ENCODE measurements at regions not wholly inside any gene's neighbourhood (a gene's known extent, or its start where the extent isn't known, plus 50 kb on each side); places are given as distances from the start of the nearest gene placed in this dataset.

- H3K4me3 ChIP-seq (ENCODE audit: low read length, poor library complexity, severe bottlenecking), result no peak overlapping the region
- TF ChIP-seq, protein P1, sequence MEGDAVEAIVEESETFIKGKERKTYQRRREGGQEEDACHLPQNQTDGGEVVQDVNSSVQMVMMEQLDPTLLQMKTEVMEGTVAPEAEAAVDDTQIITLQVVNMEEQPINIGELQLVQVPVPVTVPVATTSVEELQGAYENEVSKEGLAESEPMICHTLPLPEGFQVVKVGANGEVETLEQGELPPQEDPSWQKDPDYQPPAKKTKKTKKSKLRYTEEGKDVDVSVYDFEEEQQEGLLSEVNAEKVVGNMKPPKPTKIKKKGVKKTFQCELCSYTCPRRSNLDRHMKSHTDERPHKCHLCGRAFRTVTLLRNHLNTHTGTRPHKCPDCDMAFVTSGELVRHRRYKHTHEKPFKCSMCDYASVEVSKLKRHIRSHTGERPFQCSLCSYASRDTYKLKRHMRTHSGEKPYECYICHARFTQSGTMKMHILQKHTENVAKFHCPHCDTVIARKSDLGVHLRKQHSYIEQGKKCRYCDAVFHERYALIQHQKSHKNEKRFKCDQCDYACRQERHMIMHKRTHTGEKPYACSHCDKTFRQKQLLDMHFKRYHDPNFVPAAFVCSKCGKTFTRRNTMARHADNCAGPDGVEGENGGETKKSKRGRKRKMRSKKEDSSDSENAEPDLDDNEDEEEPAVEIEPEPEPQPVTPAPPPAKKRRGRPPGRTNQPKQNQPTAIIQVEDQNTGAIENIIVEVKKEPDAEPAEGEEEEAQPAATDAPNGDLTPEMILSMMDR (conservative IDR thresholded peaks at IDR 0.05; ENCODE audit: low read length), result no peak
- TF ChIP-seq EZH2phosphoT487 (IDR thresholded peaks at IDR 0.05; ENCODE audit: borderline replicate concordance), result no peak
- H3K4me2 ChIP-seq (ENCODE audit: low read depth, low read length, poor library complexity, severe bottlenecking), result no peak overlapping the region
- H3K27me3 ChIP-seq (ENCODE audit: insufficient read depth, low read length, poor library complexity, severe bottlenecking), result no peaks in the 10 kb centered on the region
- H3K9ac ChIP-seq (ENCODE audit: low read depth, low read length, poor library complexity, severe bottlenecking), result no peak overlapping the region
- no peaks in the 10 kb centered on the region for H3F3A ChIP-seq (ENCODE audit: low read depth)
- H3K79me2 ChIP-seq (ENCODE audit: insufficient read depth, low read length), result no peaks in the 10 kb centered on the region
- peaks cover 5% of the 10 kb centered on the region; the same call in 1 of the 2 replicates for H3K9me3 ChIP-seq (ENCODE audit: insufficient read depth, low read depth, low read length)
- H3K9me2 ChIP-seq (replicated peaks; ENCODE audit: low read depth, low read length), result no peaks in the 10 kb centered on the region
- no peaks in the 10 kb centered on the region for H3K36me3 ChIP-seq (ENCODE audit: insufficient read depth, low read length)
- no peaks in the 10 kb centered on the region for H4K20me1 ChIP-seq (ENCODE audit: insufficient read depth, low read length, poor library complexity, severe bottlenecking)
- no peaks in the 10 kb centered on the region for H3K4me1 ChIP-seq (ENCODE audit: insufficient read depth, low read length, poor library complexity, severe bottlenecking)
- no peak overlapping the region for H2AFZ ChIP-seq (ENCODE audit: low read length)
Measured at GRCh38 chr7:68417659-68418058, 1180.6 kb upstream of the AUTS2 start.

GRCh38 chr7:68420342-68421192, 1177.7 kb upstream of the AUTS2 start:
- H3K4me1 ChIP-seq (ENCODE audit: insufficient read depth, low read length, poor library complexity, severe bottlenecking), result no peaks in the 10 kb centered on the region
- H3K36me3 ChIP-seq (ENCODE audit: insufficient read depth, low read length), result no peaks in the 10 kb centered on the region
- H2AFZ ChIP-seq (ENCODE audit: low read length), result no peak overlapping the region
- no peak overlapping the region for H3K4me3 ChIP-seq (ENCODE audit: low read length, poor library complexity, severe bottlenecking)
- no peaks in the 10 kb centered on the region for H3K9me2 ChIP-seq (replicated peaks; ENCODE audit: low read depth, low read length)
- no peak overlapping the region for H3K9ac ChIP-seq (ENCODE audit: low read depth, low read length, poor library complexity, severe bottlenecking)
- TF ChIP-seq EZH2phosphoT487 (IDR thresholded peaks at IDR 0.05; ENCODE audit: borderline replicate concordance), result no peak
- TF ChIP-seq, protein P1 (conservative IDR thresholded peaks at IDR 0.05; ENCODE audit: low read length), result no peak
- H3K79me2 ChIP-seq (ENCODE audit: insufficient read depth, low read length), result no peaks in the 10 kb centered on the region
- no peaks in the 10 kb centered on the region for H3K27me3 ChIP-seq (ENCODE audit: insufficient read depth, low read length, poor library complexity, severe bottlenecking)
- no peaks in the 10 kb centered on the region for H4K20me1 ChIP-seq (ENCODE audit: insufficient read depth, low read length, poor library complexity, severe bottlenecking)
- peaks cover 3% of the 10 kb centered on the region; the same call in 1 of the 2 replicates for H3K9me3 ChIP-seq (ENCODE audit: insufficient read depth, low read depth, low read length)
- no peaks in the 10 kb centered on the region for H3F3A ChIP-seq (ENCODE audit: low read depth)
- no peak overlapping the region for H3K4me2 ChIP-seq (ENCODE audit: low read depth, low read length, poor library complexity, severe bottlenecking)

- Histone ChIP-seq H3K9me2 (replicated peaks; ENCODE audit: low read depth, low read length) (no peaks in the 10 kb centered on the region), H4K20me1 (ENCODE audit: insufficient read depth, low read length, poor library complexity, severe bottlenecking) (no peaks in the 10 kb centered on the region), H3K79me2 (ENCODE audit: insufficient read depth, low read length) (no peaks in the 10 kb centered on the region), H3K36me3 (ENCODE audit: insufficient read depth, low read length) (no peaks in the 10 kb centered on the region), H3K27me3 (ENCODE audit: insufficient read depth, low read length, poor library complexity, severe bottlenecking) (no peaks in the 10 kb centered on the region), H3K9me3 (ENCODE audit: insufficient read depth, low read depth, low read length) (peaks cover 3% of the 10 kb centered on the region; the same call in 1 of the 2 replicates), H3F3A (ENCODE audit: low read depth) (no peaks in the 10 kb centered on the region), H3K4me3 (ENCODE audit: low read length, poor library complexity, severe bottlenecking) (no peak overlapping the region), H2AFZ (ENCODE audit: low read length) (no peak overlapping the region), H3K9ac (ENCODE audit: low read depth, low read length, poor library complexity, severe bottlenecking) (no peak overlapping the region), H3K4me2 (ENCODE audit: low read depth, low read length, poor library complexity, severe bottlenecking) (no peak overlapping the region), H3K4me1 (ENCODE audit: insufficient read depth, low read length, poor library complexity, severe bottlenecking) (no peaks in the 10 kb centered on the region)
- TF ChIP-seq EZH2phosphoT487 (IDR thresholded peaks at IDR 0.05; ENCODE audit: borderline replicate concordance), result no peak
- TF ChIP-seq, protein P1 (conservative IDR thresholded peaks at IDR 0.05; ENCODE audit: low read length), result no peak
Measured at GRCh38 chr7:68421712-68422111, 1176.6 kb upstream of the AUTS2 start.
